HG03095 (cell line): ENCODE measurements at regions not wholly inside any gene's neighbourhood (a gene's known extent, or its start where the extent isn't known, plus 50 kb on each side); places are given as distances from the start of the nearest gene placed in this dataset.

Experiments used
- ATAC-seq: cut with Tn5 transposase; IDR thresholded peaks from one replicate; pipeline ENCODE4 v1.9.1; 2021; ENCODE audit warnings: moderate library complexity; ENCODE audit not compliant: unreplicated experiment

- no peak for ATAC-seq
These were observed 286.5 kb upstream of the FANCL start for GRCh38 chr2:58527647-58528046.

GRCh38 chr2:58521803-58522554, 280.9 kb upstream of the FANCL start:
- ATAC-seq = no peak

GRCh38 chr2:58520903-58521302, 279.8 kb upstream of the FANCL start:
- no peak for ATAC-seq

GRCh38 chr2:58517881-58518280, 276.8 kb upstream of the FANCL start:
- ATAC-seq = no peak

- ATAC-seq = no peak
These were observed 275.6 kb upstream of the FANCL start for GRCh38 chr2:58516695-58517094.

- ATAC-seq = no peak
These were observed 274.9 kb upstream of the FANCL start for GRCh38 chr2:58515827-58516573.

- ATAC-seq = no peak
These were observed 273.1 kb upstream of the FANCL start for GRCh38 chr2:58514252-58514651.

- ATAC-seq = no peak
These were observed 271.8 kb upstream of the FANCL start for GRCh38 chr2:58512878-58513277.

GRCh38 chr2:58508006-58508405, 266.9 kb upstream of the FANCL start:
- ATAC-seq = no peak

GRCh38 chr2:58503918-58504317, 262.8 kb upstream of the FANCL start:
- ATAC-seq = no peak

- ATAC-seq = no peak
These were observed 261.8 kb upstream of the FANCL start for GRCh38 chr2:58502931-58503330.

- no peak for ATAC-seq
These were observed 260.4 kb upstream of the FANCL start for GRCh38 chr2:58501371-58502160.

- no peak for ATAC-seq
These were observed 256.0 kb upstream of the FANCL start for GRCh38 chr2:58497168-58497567.

- ATAC-seq = no peak
These were observed 254.7 kb upstream of the FANCL start for GRCh38 chr2:58495806-58496205.

- no peak for ATAC-seq
These were observed 253.0 kb upstream of the FANCL start for GRCh38 chr2:58494071-58494501.

GRCh38 chr2:58484629-58485028, 243.5 kb upstream of the FANCL start:
- ATAC-seq = no peak

GRCh38 chr2:58484221-58484620, 243.1 kb upstream of the FANCL start:
- ATAC-seq = no peak

GRCh38 chr2:58483307-58483706, 242.2 kb upstream of the FANCL start:
- no peak for ATAC-seq

GRCh38 chr2:58481670-58482069, 240.5 kb upstream of the FANCL start:
- no peak for ATAC-seq

GRCh38 chr2:58480141-58480540, 239.0 kb upstream of the FANCL start:
- no peak for ATAC-seq

GRCh38 chr2:58479535-58480140, 238.5 kb upstream of the FANCL start:
- no peak for ATAC-seq
